ENCODE measurements at regions not wholly inside any gene's neighbourhood (a gene's known extent, or its start where the extent isn't known, plus 50 kb on each side); places are given as distances from the start of the nearest gene placed in this dataset.

DNA sequence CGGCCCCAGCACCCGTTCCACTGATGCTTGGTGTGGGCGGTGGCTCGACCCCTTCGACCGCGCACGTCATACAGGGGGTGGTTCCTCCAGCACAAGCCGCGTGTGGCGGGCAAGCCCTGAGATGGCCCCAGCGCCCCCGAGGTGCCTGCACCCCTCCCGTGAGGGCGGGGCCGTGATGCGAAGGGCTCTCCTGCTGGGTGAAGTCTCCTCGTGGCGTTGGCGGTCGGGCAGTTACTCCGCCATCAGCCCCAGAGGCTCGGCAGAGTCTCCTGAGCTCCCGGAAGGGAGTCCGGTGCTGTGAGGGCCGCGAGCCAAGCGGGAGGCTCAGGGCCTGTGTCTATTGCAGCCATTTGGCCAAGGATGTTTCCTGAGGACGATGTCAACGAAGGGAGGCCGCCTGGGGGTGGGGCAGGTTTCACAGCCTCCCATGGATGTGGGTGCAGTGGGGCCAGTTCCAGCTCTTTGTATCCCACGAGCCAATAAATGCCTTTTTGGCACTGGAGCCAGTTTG lies 78.1 kb upstream of the GALNT9 start:
- TF ChIP-seq CTCF (IDR thresholded peaks at IDR 0.05; ENCODE audit: poor library complexity) (no peak), EZH2 (IDR thresholded peaks at IDR 0.05; ENCODE audit: borderline replicate concordance) (no peak), EZH2phosphoT487 (IDR thresholded peaks at IDR 0.05; ENCODE audit: low read depth, severe bottlenecking, unreplicated experiment) (no peak)

Measured in hepatocyte (in vitro differentiated cells).